A673 (cell line): ENCODE measurements at regions not wholly inside any gene's neighbourhood (a gene's known extent, or its start where the extent isn't known, plus 50 kb on each side); places are given as distances from the start of the nearest gene placed in this dataset.

Experiments
- CTCF ChIP-seq: fragments of 300-800, 200-600 bp; sonication (generic); conservative IDR thresholded peaks from 2 replicates; pipeline ENCODE4 v1.5.1; 2017; ENCODE audit warnings: low read depth, mild to moderate bottlenecking, antibody characterized with exemption, low read length, moderate library complexity, mixed read lengths
- EZH2 ChIP-seq: fragments of 200-600 bp; sonication (generic); IDR thresholded peaks from 2 replicates; pipeline ENCODE4 v1.6.1; 2017; ENCODE audit warnings: borderline replicate concordance, low read depth, mild to moderate bottlenecking, mixed read lengths, antibody characterized with exemption, low read length; ENCODE audit not compliant: poor library complexity, severe bottlenecking

GRCh38 chr18:65347446-65347845 is 403.4 kb upstream of the CDH7 start:
- TF ChIP-seq EZH2, result no peak
- TF ChIP-seq CTCF, result no peak
